ENCODE measurements at regions not wholly inside any gene's neighbourhood (a gene's known extent, or its start where the extent isn't known, plus 50 kb on each side); places are given as distances from the start of the nearest gene placed in this dataset.

DNA sequence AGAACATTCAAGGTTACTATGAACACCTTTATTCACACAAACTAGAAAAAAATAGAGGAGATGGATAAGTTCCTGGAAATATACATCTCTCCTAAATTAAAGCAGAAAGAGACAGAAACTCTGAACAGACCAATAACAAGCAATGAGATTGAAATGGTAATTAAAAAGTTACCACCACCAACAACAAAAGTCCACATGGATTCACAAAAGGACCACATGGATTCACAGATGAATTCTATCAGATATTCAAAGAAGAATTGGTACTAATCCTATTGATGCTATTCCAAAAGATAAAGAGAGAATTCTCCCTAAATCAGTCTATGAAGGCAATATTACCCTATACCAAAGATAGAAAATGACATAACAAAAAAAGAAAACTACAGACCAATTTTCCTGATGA, 518.9 kb downstream of the PRDM9 start:
- TF ChIP-seq, protein P1, sequence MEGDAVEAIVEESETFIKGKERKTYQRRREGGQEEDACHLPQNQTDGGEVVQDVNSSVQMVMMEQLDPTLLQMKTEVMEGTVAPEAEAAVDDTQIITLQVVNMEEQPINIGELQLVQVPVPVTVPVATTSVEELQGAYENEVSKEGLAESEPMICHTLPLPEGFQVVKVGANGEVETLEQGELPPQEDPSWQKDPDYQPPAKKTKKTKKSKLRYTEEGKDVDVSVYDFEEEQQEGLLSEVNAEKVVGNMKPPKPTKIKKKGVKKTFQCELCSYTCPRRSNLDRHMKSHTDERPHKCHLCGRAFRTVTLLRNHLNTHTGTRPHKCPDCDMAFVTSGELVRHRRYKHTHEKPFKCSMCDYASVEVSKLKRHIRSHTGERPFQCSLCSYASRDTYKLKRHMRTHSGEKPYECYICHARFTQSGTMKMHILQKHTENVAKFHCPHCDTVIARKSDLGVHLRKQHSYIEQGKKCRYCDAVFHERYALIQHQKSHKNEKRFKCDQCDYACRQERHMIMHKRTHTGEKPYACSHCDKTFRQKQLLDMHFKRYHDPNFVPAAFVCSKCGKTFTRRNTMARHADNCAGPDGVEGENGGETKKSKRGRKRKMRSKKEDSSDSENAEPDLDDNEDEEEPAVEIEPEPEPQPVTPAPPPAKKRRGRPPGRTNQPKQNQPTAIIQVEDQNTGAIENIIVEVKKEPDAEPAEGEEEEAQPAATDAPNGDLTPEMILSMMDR (optimal IDR thresholded peaks at IDR 0.05 in 1 of 3, IDR thresholded peaks at IDR 0.05 in 1 of 3, conservative IDR thresholded peaks at IDR 0.05 in 1 of 3; ENCODE audit: extremely low read depth in 1 of 3, insufficient read depth in 2 of 3, low read length in 3 of 3): no peak
- no peak for TF ChIP-seq EZH2 (IDR thresholded peaks at IDR 0.05; ENCODE audit: low read length)
